Stomach (tissue), 4 donors: ENCODE measurements at regions not wholly inside any gene's neighbourhood (a gene's known extent, or its start where the extent isn't known, plus 50 kb on each side); places are given as distances from the start of the nearest gene placed in this dataset.

Experiments used
- EP300 ChIP-seq: sonication (generic); formaldehyde crosslinking; IDR thresholded peaks from one replicate; pipeline ENCODE4 v1.6.1; 2017; ENCODE audit warnings: antibody characterized with exemption
- POLR2A ChIP-seq, 4 donors: fragments of 450-650 bp; IDR thresholded peaks; one replicate each; pipeline ENCODE4 v1.6.1; 2016; ENCODE audit warnings: antibody characterized with exemption in 4 of 4, control low read depth in 2 of 4, mild to moderate bottlenecking in 1 of 4, moderate library complexity in 1 of 4
- POLR2AphosphoS5 ChIP-seq, 3 donors: sonication (generic); formaldehyde crosslinking; IDR thresholded peaks; one replicate each; pipeline ENCODE4 v1.6.1; 2016; ENCODE audit warnings: antibody characterized with exemption in 3 of 3
- TF ChIP-seq, protein P1 (sequence below), 7 experiments: fragments of 450-650 bp in 4 of 7; fragments of 200-600 bp in 3 of 7; sonication (generic) in 3 of 7; IDR thresholded peaks; one replicate each; pipeline ENCODE4 v1.5.1; 2016 to 2019; ENCODE audit warnings: antibody characterized with exemption in 7 of 7, control low read depth in 2 of 7, mild to moderate bottlenecking in 1 of 7

DNA sequence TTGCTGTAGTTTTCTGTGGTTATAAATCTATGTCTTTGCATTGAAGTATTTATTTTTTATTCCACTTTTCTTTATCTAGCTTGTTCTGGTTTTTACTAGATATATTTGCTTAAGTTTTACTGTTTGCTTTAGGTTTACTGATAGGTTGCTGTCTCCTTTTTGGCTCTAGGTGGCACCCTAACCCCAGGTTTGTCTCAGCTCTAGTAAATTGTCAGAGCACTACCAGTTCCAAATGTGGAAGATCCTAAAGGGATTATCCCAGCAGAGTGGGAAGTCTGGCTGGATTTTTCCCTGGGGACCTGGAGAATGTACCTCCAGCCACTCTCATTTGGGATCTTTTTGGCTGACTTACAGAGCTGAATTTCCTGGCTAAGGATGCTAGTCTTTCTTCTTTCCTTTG, 106.1 kb downstream of the PBDC1 start:
- TF ChIP-seq, protein P1, sequence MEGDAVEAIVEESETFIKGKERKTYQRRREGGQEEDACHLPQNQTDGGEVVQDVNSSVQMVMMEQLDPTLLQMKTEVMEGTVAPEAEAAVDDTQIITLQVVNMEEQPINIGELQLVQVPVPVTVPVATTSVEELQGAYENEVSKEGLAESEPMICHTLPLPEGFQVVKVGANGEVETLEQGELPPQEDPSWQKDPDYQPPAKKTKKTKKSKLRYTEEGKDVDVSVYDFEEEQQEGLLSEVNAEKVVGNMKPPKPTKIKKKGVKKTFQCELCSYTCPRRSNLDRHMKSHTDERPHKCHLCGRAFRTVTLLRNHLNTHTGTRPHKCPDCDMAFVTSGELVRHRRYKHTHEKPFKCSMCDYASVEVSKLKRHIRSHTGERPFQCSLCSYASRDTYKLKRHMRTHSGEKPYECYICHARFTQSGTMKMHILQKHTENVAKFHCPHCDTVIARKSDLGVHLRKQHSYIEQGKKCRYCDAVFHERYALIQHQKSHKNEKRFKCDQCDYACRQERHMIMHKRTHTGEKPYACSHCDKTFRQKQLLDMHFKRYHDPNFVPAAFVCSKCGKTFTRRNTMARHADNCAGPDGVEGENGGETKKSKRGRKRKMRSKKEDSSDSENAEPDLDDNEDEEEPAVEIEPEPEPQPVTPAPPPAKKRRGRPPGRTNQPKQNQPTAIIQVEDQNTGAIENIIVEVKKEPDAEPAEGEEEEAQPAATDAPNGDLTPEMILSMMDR (IDR thresholded peaks at IDR 0.05): peak in 5 of 7 experiments; percentile 19 to 44 (median 31)
- TF ChIP-seq POLR2AphosphoS5 (IDR thresholded peaks at IDR 0.05) (no peak), POLR2A (IDR thresholded peaks at IDR 0.05) (no peak), EP300 (no peak)
